ENCODE measurements at regions not wholly inside any gene's neighbourhood (a gene's known extent, or its start where the extent isn't known, plus 50 kb on each side); places are given as distances from the start of the nearest gene placed in this dataset.

DNA sequence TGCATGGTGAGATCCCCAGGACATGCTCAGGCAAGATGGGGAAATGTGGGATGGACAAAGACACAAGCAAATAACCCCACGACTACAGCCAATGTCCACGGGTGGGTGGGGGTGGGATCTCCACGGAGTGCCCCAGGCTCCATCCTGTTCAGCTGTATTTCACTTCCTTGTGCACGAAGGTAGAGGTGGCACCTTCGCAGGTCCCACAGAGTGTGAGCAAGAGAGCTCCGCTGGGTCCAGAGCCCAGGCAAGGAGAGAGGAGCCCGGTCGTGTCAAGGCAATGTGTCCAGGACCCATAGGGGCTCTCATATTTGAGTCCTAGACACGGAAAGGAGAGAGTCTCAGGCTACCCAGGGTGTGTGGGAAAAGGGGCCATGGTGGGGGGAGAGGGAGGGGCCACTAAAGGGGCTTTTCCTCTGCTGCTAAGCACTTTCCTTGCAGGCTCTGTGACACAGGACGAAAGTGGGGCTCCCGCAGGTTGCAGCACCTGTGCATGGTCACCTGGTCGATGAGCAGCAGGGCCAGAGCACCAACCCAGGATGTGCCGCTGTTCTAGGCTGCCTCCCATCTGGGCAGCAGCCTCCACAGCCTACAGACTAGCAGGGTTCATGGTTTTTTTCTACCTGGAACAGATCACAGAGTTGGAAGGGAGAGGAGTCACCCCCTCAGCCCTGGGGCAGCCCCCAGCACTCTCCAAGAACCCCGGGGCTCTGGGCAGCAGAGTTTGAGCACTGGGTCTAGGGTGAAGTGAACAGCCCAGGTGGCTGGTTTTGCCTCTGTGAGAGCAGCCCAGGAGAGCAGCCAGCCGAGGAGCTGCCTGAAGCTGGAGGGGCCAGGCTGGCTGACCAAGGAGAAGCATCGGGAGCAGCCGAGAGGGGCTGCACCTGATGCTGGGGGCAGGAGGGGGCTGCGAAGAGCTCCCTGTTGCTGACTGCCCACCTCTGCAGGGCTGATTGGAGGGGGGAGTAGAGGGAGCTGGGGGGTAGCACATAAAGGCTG is 100.7 kb upstream of the MVB12B start:
- TF ChIP-seq, protein P1, sequence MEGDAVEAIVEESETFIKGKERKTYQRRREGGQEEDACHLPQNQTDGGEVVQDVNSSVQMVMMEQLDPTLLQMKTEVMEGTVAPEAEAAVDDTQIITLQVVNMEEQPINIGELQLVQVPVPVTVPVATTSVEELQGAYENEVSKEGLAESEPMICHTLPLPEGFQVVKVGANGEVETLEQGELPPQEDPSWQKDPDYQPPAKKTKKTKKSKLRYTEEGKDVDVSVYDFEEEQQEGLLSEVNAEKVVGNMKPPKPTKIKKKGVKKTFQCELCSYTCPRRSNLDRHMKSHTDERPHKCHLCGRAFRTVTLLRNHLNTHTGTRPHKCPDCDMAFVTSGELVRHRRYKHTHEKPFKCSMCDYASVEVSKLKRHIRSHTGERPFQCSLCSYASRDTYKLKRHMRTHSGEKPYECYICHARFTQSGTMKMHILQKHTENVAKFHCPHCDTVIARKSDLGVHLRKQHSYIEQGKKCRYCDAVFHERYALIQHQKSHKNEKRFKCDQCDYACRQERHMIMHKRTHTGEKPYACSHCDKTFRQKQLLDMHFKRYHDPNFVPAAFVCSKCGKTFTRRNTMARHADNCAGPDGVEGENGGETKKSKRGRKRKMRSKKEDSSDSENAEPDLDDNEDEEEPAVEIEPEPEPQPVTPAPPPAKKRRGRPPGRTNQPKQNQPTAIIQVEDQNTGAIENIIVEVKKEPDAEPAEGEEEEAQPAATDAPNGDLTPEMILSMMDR (IDR thresholded peaks at IDR 0.05), result no peak
- TF ChIP-seq POLR2A (IDR thresholded peaks at IDR 0.05), result no peak

Measured in right lobe of liver (tissue), 4 donors.